ENCODE measurements at regions not wholly inside any gene's neighbourhood (a gene's known extent, or its start where the extent isn't known, plus 50 kb on each side); places are given as distances from the start of the nearest gene placed in this dataset.
"Not testable (repeated sequence)": the region's sequence is repeated elsewhere in the genome, so short reads cannot be mapped to it uniquely, and the experiment has no call there.

DNA sequence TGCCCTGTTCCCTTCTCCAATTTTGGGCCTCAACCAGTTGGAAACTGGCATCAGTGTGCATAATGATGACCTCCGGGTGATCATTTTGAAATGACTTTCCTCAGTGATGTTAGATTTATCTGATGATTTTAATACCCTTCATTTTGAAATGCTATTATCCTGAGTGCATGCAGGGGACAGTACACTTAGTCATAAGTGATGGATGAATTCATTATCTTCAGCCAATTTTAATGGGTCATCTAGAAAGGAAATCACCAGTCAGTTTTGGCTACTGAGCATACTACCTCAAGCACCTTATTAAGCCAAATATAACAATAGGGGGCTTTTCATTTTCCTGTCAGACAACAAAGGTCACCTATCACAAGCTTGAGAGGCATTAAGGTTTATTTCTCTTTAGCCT, 118.5 kb upstream of the MIR17HG start:
- DNase-seq = no peak

DNA sequence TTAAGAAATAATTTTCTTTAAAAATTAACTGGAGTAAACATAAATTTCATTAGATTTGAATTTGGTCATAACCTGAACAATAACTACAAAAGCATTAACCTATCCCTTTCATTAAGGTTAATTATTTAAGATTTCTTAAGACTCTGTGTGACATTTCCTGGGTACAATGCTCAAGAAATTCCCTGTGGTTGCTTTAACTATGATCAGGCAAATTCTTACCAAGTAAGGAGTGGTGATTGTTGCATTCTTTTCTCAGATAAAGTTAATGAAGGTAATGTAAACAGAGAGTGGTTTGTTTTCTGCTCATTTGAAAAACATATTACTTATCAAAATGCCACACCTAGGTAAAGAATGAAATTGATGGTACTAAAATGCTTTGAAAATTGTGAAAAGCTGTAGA, 114.8 kb upstream of the MIR17HG start:
- DNase-seq = no peak

DNA sequence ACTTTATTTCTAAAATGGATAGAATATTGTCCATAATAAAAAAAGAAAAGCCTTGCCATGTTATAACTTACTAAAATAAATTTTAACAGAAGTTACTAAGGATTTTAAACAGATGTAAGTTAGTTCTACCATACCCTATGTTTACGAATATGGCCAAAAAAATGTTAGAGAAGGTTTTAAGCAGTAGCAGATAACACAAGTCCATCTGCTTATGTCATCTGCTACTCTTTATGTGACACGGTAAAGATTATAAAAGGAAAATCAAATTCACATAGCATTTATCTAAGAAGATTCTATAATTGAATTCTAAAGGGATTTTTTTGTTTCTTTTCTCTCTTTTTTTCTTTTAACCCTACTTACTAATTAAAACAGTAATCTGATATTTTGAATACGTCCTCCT, 114.2 kb upstream of the MIR17HG start:
- no peak for DNase-seq

DNA sequence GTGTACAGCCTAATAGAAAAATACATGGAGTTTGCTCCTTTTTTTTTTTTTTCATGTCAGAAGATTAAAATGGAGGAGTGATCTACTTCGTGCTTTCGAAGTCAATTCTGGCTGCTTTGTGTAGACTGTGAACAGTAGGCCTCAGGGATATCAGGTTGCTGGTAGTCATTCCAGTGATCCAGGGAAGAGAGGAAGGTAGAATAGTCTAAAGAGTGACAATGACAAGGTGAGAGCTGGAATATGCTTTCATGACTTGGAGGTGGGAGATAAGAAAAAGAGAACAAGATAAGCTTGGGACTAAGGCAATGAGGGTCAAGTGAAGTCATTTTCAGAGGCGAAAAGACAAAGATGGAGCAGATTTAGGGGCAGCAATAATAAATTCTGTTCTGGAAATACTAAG, 111.3 kb upstream of the MIR17HG start:
- no peak for DNase-seq

DNA sequence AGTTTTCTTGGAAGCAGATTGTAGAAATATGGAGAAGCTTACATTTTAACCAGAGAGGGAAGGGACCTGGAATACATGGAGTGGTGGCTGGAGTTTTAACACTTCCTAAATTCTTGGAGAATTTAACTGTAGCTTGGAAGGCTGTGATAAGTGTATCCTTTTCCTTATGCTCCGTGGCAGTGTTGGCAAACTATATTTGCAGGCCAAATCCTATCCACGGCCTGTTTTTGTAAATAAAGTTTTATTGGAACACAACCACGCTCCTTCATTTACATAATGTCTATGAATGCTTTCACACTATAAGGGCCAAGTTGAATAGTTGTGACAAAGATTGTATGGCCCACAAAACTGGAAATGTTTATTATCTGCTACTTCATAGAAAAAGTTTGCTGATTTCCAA, 110.6 kb upstream of the MIR17HG start:
- no peak for DNase-seq

DNA sequence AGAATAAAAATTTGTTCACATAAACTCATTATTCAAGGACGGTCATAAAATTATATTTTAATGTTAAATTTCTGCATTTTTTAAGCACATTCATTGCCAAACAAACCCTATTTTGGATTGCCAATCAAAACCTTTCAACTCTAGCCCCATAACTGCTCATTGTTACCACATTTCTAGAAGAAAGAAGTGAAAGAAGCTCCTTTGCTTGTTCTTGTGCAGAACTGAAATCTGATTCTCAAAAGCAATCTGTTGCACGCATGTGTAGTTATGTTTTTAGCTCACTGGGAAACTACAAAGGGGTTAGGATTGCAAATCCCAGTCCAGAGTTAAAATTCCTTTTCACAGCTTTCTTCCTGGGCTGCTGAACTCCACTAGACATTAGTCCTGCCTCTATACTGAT, 109.5 kb upstream of the MIR17HG start:
- DNase-seq = peak; percentile 85

DNA sequence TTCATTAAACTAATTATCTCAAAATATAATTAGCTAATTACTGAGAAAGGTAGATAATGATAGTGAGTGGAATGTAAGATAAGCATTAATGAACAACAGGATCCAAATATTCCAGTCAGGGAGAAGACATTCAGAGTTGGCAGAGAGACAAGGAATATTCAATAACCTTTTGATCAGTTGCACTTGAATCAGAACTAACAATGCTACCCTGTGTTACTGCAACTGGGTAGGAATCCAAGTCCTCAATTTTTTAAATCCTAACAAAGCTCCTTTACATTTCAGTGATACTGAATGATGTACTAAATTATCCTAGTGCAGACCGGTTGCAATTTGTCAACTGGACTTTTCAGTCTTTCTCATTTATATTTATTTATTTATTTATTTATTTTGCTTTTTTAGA, 107.1 kb upstream of the MIR17HG start:
- DNase-seq = no peak

DNA sequence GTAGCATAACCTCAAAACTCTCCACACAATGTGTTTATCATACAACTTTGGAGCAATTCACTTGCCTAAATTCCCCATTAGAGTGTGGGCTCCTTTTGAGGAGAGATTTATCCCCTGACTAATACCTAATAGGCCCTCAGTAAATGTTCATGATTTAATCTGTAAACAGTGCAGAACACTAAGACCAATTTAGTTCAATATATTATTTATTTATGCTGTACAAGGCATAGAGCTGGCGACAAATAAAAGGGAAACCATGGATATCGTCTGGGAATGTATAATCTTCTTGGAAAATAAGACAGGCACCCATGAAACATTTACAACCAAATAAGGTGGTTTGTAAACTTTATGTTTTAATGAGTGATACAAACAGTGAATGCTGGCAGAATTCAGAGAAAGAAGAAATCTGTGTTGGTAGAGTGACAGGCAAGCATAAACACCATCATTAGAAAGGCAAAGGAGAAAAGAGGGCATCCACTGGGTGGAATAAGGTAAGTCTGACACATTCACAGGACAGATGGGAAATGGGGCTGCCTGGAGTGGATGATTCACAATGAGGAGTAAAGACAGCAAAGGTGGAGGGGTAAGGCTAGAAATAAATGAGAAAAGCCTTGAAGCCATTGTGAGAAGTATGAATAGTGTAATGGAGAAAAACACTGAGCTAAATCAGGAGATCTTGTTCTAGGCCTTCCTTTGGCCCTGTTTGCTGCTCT, 106.1 kb upstream of the MIR17HG start:
- DNase-seq = no peak

DNA sequence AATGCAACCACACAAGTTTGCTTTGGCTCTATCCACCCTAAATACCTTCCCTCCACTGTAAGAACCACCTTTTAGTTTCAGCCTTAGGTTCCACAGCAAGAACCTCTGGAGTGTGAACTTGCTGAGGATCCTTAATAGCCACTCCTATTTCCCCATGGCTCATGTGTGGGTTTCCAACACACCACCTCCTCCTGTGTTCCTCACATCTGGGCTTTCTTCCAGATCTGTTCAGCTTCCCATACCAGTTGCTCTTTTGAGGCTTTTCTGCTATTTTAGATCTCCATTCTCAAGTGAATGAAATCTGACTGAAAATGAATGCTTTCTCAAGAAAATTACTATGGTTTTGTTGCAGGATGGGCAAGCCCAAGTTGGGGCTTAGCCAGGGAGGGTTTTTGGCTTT, 104.8 kb upstream of the MIR17HG start:
- no peak for DNase-seq

DNA sequence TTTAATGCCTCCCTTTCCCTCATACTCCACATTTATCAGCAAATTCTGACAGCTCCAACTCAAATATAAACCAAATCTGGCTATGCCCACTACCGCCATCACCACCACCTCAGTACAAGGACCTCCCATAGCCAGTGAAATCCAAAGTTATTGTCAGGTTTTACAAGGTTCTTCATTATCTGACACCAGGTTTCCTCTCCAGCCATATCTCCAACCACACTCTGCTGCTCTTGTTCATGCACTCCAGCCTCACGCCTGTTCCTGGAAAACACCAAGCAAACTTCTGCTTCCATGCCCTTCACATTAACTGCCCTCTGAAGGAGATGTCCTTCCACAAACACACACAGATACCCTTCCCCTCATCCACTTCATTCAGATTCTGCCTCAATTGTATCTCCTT, 102.2 kb upstream of the MIR17HG start:
- no peak for DNase-seq

DNA sequence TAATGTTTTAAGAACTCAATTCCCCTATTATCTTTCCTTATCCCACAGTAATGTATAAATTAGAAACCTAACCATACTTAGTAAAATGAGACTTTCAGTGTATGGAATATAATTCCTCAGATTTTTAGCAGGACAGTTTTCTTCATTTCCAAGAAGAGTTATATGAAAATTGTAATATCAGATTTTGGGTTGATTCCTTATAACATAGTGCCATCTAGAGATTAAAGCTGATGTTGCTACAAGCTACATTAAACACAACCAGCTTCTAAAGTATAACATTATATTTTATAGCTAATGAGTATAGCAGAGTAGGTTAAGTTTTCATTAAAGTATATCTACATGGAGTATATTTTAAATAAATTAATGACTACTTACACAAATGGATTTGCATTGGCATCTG, 99.7 kb upstream of the MIR17HG start:
- no peak for DNase-seq

DNA sequence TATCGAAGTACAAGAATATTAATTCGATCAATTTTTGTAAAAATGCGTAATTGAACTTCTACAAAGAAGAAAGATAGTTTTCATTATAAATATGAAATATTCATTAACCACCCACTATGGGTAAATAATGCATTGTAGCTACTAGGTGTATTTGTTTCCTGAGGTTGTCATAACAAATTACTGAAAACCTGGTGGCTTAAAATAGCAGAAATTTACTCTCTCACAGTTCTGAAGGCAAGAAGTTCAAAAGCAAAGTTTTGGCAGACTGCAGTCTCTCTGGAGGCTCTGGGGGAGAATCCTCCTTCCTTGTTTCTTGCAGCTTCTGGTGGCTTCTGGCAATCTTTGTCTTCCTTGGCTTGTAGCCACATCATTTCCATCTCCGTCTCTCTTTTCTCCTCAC, 99.2 kb upstream of the MIR17HG start:
- no peak for DNase-seq

DNA sequence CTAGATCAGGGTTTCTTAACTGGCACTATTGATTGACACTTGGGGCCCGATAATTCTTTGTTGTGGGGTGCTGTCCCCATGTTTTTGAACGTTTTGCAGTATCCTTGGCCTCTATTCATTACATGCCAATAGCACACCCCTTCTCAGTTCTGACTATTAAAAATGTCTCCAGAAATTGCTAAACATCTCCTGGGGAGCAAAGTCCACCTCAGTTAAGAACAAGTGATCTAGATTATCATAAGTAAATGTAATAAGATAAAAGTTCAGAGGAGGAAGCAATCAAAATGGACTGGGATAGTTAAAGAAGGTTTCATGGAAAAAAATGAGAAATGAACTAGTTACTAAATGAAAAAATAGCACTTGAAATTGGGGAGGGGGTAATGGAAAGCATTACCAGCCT, 98.1 kb upstream of the MIR17HG start:
- DNase-seq = no peak

DNA sequence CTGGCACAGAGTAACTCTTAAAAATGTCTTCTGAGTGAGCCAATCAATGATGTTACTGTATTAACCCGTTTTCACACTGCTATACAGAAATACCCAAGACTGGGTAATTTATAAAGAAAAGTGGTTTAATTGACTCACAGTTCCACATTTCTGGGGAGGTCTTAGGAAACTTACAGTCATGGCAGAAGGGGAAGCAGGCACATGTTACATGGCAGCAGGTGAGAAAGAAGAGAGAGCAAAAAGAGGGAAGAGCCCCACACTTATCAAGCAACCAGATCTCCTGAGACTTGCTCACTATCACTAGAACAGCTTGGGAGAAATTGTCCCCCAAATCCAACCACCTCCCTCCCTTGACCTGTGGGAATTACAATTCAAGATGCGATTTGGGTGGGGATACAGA, 97.6 kb upstream of the MIR17HG start:
- peak; percentile 35 for DNase-seq

DNA sequence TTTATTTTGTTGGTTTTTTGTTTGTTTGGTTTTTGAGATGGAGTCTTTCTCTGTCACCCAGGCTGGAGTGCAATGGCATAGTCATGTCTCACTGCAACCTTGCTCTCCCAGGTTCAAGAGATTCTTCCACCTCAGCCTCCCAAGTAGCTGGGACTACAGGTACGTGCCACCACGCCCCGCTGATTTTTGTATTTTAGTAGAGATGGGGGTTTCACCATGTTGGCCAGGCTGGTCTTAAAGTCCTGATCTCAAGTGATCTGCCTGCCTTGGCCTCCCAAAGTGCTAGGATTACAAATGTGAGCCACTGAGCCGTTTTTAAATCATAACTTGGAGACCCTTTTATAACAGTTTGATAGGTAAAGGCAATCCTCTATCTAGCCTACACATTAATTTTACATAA, 95.9 kb upstream of the MIR17HG start:
- DNase-seq = not testable (repeated sequence)

DNA sequence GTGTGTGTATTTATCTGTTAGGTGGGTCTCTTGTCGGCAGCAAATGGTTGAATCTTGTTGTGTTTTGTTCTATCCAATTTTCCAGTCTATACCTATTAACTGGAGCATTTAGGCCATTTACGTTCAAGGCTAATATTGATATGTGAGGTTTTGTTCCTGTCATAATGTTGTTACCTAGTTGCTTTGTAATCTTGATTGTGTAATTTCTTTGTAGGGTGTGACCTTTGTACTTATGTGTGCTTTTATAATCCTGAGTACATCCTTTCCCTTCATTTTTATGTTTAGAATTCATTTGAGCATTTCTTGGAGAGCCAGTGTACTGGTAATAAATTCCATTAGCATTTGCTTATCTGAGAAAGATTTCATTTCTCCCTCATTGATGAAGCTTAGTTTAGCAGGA, 83.0 kb upstream of the MIR17HG start:
- DNase-seq = no peak

DNA sequence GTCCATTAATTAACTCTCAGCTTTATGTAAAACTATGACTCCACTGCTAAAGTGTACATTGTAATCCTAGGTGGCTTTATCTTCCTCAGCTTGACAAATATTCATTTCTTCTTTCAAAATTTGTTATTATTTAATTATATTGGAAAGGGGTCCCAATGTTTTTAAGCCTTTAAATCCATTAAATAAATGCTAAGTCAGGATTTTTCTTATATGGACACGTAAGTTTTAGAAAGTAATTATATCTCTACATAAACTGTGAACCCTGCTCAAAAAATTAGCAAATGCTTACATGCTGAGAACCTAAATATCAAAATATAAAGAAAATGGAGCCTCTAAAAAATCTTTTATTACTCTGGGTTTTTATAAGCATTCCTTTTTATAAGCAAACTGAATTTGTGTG, 78.2 kb upstream of the MIR17HG start:
- DNase-seq = no peak

DNA sequence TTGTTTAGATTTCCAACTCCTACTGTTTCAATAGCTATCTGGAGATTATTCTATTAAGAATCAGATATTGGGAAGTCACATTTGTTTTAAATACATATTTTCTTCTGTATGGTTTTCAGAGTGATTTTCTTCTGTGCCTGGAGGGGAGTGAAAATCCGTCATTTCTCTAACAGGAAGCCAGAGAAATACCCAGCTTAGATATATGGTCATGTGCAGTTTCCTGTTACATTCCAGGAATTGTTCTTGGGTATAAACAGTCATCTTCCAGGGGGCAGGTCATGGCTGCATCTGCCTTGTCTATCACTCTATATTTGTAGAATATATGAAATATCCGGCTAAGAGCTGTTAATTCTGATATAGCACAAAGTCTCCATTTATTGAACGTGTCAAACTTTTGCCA, 77.5 kb upstream of the MIR17HG start:
- peak; percentile 72 for DNase-seq

DNA sequence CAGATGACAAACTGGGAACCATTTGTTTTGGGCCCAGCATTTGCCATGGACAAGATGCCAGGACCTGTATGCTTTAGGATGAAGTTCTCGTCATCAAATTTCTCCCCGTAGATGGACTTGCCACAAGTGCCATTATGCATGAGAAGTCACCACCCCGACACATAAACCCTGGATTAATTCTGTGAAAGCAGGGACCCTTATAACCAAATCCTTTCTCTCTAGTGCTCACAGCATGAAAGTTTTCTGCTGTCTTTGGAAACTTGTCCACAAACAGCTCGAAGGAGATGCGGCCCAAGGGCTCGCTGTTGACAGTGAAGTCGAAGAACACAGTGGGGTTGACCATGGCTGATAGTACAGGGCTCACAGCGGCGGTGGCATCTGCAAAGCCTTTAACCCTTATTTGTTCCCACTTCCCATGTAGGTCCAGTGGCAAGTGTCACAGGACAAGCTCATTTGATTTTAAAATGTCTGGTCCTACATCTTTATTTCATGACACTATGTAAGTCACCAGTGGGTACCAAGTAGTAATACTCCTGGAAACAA, 75.2 kb upstream of the MIR17HG start:
- no peak for DNase-seq

DNA sequence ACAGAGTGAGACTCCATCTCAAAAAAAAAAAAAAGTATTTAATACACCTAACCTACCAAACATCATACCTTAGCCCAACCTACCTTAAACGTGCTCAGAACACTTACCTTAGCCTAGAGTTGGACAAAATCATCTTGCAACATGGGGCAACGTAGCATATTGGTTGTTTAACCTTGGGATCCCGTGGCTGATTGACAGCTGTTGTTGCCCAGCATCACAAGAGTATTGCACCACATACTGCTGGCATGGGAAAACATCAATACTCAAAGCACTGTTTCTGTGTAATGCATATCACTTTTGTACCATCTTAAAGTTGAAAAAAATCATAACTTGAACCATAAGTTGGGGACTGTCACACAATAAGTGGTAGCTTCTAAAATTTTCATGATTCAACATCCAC, 73.8 kb upstream of the MIR17HG start:
- DNase-seq = no peak

DNA sequence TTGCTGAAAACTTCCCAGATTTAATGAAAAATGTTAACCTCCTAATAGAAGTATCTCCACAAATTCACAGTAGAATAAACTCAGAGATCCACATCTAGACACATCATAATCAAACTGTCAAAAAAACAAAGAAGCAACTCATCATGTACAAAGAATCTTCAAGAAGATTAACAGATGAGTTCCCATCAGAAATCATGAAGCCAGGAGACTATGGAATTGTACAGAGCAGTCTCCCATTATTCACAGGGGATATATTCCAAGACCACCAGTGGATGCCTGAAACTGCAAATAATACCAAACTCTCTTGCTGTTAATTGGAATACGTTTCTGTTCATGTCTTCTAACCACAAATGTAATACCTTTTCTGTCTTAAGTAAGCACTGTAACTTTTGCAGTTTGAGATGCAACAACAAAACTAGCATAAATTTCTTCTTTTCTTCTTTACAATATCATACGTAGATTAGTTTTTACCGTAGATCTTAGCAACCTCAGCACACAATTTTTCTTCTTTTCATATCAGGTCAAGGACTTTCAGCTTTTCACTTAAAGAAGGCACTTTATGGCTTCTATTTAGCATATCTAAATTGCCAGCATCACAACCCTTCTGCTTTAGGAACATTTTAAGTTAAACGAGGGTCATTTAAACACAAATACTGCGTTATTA, 70.3 kb upstream of the MIR17HG start:
- DNase-seq = no peak

DNA sequence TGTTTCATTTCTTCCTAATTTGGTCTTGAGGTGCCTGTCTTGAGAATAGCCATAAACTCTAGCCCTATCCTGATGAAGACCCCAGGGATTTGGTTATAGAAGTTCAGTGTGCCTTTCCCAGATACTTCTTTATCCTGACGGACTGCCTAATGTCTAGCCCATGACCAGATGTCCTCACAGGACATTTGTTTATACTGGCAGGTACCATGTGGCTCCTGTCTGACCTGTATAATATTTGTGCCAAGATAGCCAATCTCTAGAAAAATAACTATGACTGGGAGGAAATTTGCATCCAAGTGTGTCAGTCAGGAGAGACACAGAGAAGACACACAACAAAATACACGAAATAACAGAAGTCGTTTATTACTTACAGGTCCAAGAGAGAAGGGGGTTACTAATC, 69.2 kb upstream of the MIR17HG start:
- no peak for DNase-seq

DNA sequence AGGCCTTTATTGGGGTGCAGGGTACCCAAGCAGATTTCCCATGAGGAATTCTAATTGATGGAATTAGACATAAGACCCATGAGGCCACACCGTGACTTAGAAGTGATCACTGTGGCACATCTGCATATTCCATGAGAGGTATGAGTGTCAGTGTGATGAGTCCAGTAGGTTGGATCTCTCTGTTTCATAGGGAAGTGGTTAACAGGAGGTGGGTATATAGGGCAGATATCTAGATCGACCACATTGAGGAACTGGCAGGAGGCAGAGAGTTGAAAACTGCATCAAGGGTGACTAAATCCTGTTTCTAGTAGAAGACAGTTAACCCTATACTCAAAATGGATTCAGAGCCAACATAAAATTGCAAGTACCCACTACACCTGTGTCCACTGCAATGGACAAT, 68.6 kb upstream of the MIR17HG start:
- peak; percentile 97 for DNase-seq

DNA sequence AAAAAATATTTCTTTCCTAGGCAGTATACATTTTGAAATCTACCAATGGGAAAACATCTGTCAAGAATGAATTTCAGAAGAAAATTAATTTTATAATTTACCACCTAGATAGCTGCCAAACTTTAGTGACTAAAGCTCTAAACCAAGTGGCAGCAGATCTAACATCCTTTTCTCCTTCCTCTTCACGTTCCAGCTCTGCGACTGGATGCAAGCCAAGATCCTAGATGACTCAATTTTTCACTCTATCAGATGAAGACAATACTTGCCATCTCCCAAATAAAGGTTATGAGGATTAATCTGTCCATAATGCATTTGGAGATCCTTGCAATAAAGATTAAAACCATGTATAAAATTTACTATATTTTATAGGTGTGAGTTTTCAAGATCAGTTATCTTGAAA, 66.7 kb upstream of the MIR17HG start:
- peak; percentile 54 for DNase-seq

DNA sequence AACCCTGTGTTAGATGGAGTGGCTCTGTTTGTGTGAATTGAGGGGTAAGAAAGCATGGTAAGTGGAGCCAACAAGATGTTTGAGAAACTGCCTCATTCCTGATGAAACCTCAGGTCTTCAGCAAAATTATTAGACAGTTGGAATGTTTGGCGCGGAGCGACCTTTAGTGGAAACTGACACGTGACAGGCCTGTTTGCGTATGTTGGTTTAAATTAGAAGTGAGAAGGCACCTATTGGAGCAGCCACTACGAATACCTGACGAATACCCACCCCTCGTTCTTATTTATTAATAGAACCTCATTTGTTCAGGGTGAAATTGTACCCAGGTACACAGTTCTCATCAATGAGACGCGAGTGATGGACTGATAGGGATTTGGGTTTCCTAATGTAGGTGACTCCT, 63.2 kb upstream of the MIR17HG start:
- no peak for DNase-seq

Measured in MV-4-11 (cell line).